K562 (cell line): ENCODE measurements at regions not wholly inside any gene's neighbourhood (a gene's known extent, or its start where the extent isn't known, plus 50 kb on each side); places are given as distances from the start of the nearest gene placed in this dataset.

Experiments
- ATAC-seq: fragments of 200-7000 bp; cut with Tn5 transposase; 3 replicates; pipeline ENCODE4 v1.9.1; 2020; ENCODE audit warnings: moderate library complexity
- BruUV-seq: library from RNA; stranded (reverse); fragments of 400-500 nt; replicated peaks from 2 replicates; lab custom pipeline; 2021; lab: Mats Ljungman, UMichigan
- CTCF ChIA-PET: fragments of 300-600 bp; formaldehyde crosslinking; extraction: SDS; loops from one replicate; lab custom pipeline; 2021; ENCODE audit warnings: low intra/inter-chr PET ratio; lab: Yijun Ruan, JAX
- POLR2A ChIA-PET: fragments of 300-600, 350-650 bp; sonication (Branson Sonifier 250); formaldehyde crosslinking; extraction: SDS; loops from one replicate; lab custom pipeline; 2021; ENCODE audit warnings: antibody characterized with exemption, inconsistent platforms; lab: Yijun Ruan, JAX
- DNase-seq, 4 experiments: peaks; one replicate each; pipeline versions ENCODE4 v3.0.0 to v3.0.0-alpha.2; 2011 to 2018; ENCODE audit warnings: low spot score in 3 of 4, mixed read lengths in 3 of 4; ENCODE audit errors: extremely low read depth in 1 of 4
- FAIRE-seq: peaks from 2 replicates; lab custom pipeline; 2011; peaks lifted over from hg19 to GRCh38; lab: Jason Lieb, UNC
- H2AFZ ChIP-seq: 2 replicates; pipeline ENCODE4 v1.6.0; 2011; ENCODE audit warnings: low read depth, low read length, control low read depth, inconsistent platforms
- H3K27ac ChIP-seq: fragments of 200-600 bp; 3 replicates; pipeline ENCODE4 v1.8.0; 2011; ENCODE audit warnings: low read depth, mild to moderate bottlenecking, control low read depth, inconsistent platforms, low read length, moderate library complexity, mixed read lengths; ENCODE audit errors: extremely low read depth
- H3K27me3 ChIP-seq, 2 experiments: fragments of 300-600 bp in 1 of 2; 2 replicates in 1 of 2; 3 replicates in 1 of 2; pipeline versions ENCODE4 v1.6.0 to v1.8.0; 2011; ENCODE audit warnings: inconsistent platforms in 2 of 2, low read length in 2 of 2, mild to moderate bottlenecking in 1 of 2, mixed read lengths in 1 of 2, moderate library complexity in 1 of 2; ENCODE audit not compliant: control insufficient read depth in 2 of 2, insufficient read depth in 2 of 2
- H3K36me3 ChIP-seq: fragments of 300-600 bp; 3 replicates; pipeline ENCODE4 v1.8.0; 2011; ENCODE audit warnings: mild to moderate bottlenecking, low read length, inconsistent platforms; ENCODE audit not compliant: control insufficient read depth, insufficient read depth
- H3K4me1 ChIP-seq, 2 experiments: fragments of 200-600 bp in 1 of 2; replicated peaks in 1 of 2; 2 replicates in 1 of 2; 3 replicates in 1 of 2; pipeline versions ENCODE4 v1.5.1 to v1.8.0; 2011; ENCODE audit warnings: inconsistent platforms in 2 of 2, low read length in 2 of 2, mild to moderate bottlenecking in 1 of 2, mixed read lengths in 1 of 2, moderate library complexity in 1 of 2; ENCODE audit not compliant: control insufficient read depth in 2 of 2, insufficient read depth in 2 of 2
- H3K4me2 ChIP-seq: 2 replicates; pipeline ENCODE4 v1.6.1; 2011; ENCODE audit warnings: low read length, control low read depth, inconsistent platforms, mixed read lengths; ENCODE audit not compliant: insufficient read depth
- H3K4me3 ChIP-seq: fragments of 200-600 bp; sonication (generic), shearing (Covaris generic); 2 replicates; pipeline ENCODE4 v1.5.1; 2016; ENCODE audit warnings: control low read depth, inconsistent platforms
- H3K79me2 ChIP-seq: fragments of 200-600 bp; 3 replicates; pipeline ENCODE4 v1.8.0; 2011; ENCODE audit warnings: low read length, inconsistent platforms; ENCODE audit not compliant: control insufficient read depth, insufficient read depth
- H3K9ac ChIP-seq, 2 experiments: 2 replicates each; pipeline versions ENCODE4 v1.6.0 to v1.6.1; 2011; ENCODE audit warnings: low read depth in 2 of 2, low read length in 2 of 2, control low read depth in 1 of 2, inconsistent platforms in 1 of 2, mild to moderate bottlenecking in 1 of 2, mixed read lengths in 1 of 2; ENCODE audit not compliant: insufficient read depth in 1 of 2
- H3K9me1 ChIP-seq: one replicate; pipeline ENCODE4 v1.6.0; 2011; ENCODE audit warnings: inconsistent platforms, mild to moderate bottlenecking, low read length, moderate library complexity; ENCODE audit not compliant: control insufficient read depth, insufficient read depth
- H3K9me3 ChIP-seq: replicated peaks from 2 replicates; pipeline ENCODE4 v1.5.1; 2011; ENCODE audit warnings: low read depth, low read length, inconsistent platforms; ENCODE audit not compliant: control insufficient read depth, insufficient read depth
- H4K20me1 ChIP-seq: replicated peaks from 2 replicates; pipeline ENCODE4 v1.6.1; 2011; ENCODE audit warnings: low read length, inconsistent platforms, mixed read lengths; ENCODE audit not compliant: control insufficient read depth, insufficient read depth
- CAMTA2 ChIP-seq: fragments of 250-450 bp; sonication (Bioruptor Pico); conservative IDR thresholded peaks from 2 replicates; pipeline ENCODE4 v1.5.1; 2022
- EGR1 ChIP-seq: fragments of 450-650 bp; conservative IDR thresholded peaks from 2 replicates; pipeline ENCODE4 v1.6.1; 2017; ENCODE audit warnings: mild to moderate bottlenecking
- FOXM1 ChIP-seq, 2 experiments: fragments of 450-650 bp in 1 of 2; sonication (generic) in 1 of 2; formaldehyde crosslinking in 1 of 2; IDR thresholded peaks; 2 replicates each; pipeline versions ENCODE4 v1.6.1 to v1.9.0; 2017 to 2022; ENCODE audit warnings: low read depth in 2 of 2, mild to moderate bottlenecking in 2 of 2, missing genetic modification reagents in 1 of 2, moderate library complexity in 1 of 2
- HDAC3 ChIP-seq: fragments of 450-650 bp; IDR thresholded peaks from 2 replicates; pipeline ENCODE4 v1.6.1; 2018; ENCODE audit warnings: borderline replicate concordance, mild to moderate bottlenecking, moderate library complexity; ENCODE audit not compliant: partially characterized antibody
- HMBOX1 ChIP-seq: sonication (generic); IDR thresholded peaks from 2 replicates; pipeline ENCODE4 v1.6.1; 2016
- HOMEZ ChIP-seq: fragments of 250-450 bp; sonication (Bioruptor Pico); IDR thresholded peaks from 2 replicates; pipeline ENCODE4 v1.4.0; 2020; ENCODE audit warnings: mild to moderate bottlenecking, moderate library complexity
- ILK ChIP-seq: fragments of 450-650 bp; IDR thresholded peaks from 2 replicates; pipeline ENCODE4 v1.6.1; 2016; ENCODE audit warnings: missing genetic modification characterization, low read depth, mild to moderate bottlenecking, missing compliant biosample characterization, moderate library complexity, borderline replicate concordance
- KHSRP ChIP-seq: fragments of 450-650 bp; IDR thresholded peaks from 2 replicates; pipeline ENCODE4 v1.6.1; 2017
- KLF1 ChIP-seq: fragments of 450-650 bp; IDR thresholded peaks from 2 replicates; pipeline ENCODE4 v1.6.1; 2016; ENCODE audit warnings: missing genetic modification characterization, missing compliant biosample characterization
- RBFOX2 ChIP-seq: fragments of 200-400 bp; formaldehyde crosslinking; IDR thresholded peaks from 2 replicates; pipeline ENCODE4 v1.6.1; 2017; ENCODE audit warnings: low read depth, mild to moderate bottlenecking, low read length, moderate library complexity
- RCOR1 ChIP-seq, 2 experiments: IDR thresholded peaks; 2 replicates each; pipeline ENCODE4 v1.6.1; 2012; ENCODE audit warnings: low read depth in 2 of 2, low read length in 2 of 2, borderline replicate concordance in 1 of 2, improper control_type of control experiment in 1 of 2
- SP1 ChIP-seq: sonication (generic); formaldehyde crosslinking; IDR thresholded peaks from 2 replicates; pipeline ENCODE4 v1.8.1; 2022; ENCODE audit warnings: mild to moderate bottlenecking, missing genetic modification reagents
- TAF7 ChIP-seq: fragments of 450-650 bp; IDR thresholded peaks from 2 replicates; pipeline ENCODE4 v1.6.1; 2016; ENCODE audit warnings: missing genetic modification characterization, missing compliant biosample characterization
- TEAD2 ChIP-seq: fragments of 450-650 bp; IDR thresholded peaks from 2 replicates; pipeline ENCODE4 v1.6.1; 2016; ENCODE audit warnings: missing genetic modification characterization, control low read depth, missing compliant biosample characterization
- ZC3H11A ChIP-seq: IDR thresholded peaks from 2 replicates; pipeline ENCODE4 v1.6.1; 2012; ENCODE audit warnings: low read depth, low read length, improper control_type of control experiment
- ZNF121 ChIP-seq: sonication (generic); formaldehyde crosslinking; conservative IDR thresholded peaks from 2 replicates; pipeline ENCODE4 v1.8.0; 2022; ENCODE audit warnings: missing genetic modification reagents
- ZNF146 ChIP-seq: IDR thresholded peaks from one replicate; pipeline ENCODE4 v1.6.1; 2018; ENCODE audit warnings: missing compliant biosample characterization; ENCODE audit not compliant: unreplicated experiment
- WGBS: fragments of 100-300 bp; shearing (Covaris generic); methylation state at CpG from one replicate; pipeline ENCODE4 v1.1.6; 2016; ENCODE audit warnings: low coverage, mixed read lengths; ENCODE audit not compliant: insufficient coverage; ENCODE audit errors: missing lambda C conversion rate; 5-methylcytosine and 5-hydroxymethylcytosine counted together
- in situ Hi-C: fragments of 300-500 bp; cut with MboI; formaldehyde crosslinking; loops from 4 replicates; pipeline ENCODE4 v1.15.0; 2018; ENCODE audit warnings: inconsistent platforms, mixed read lengths
- intact Hi-C: fragments of 100-400 bp; cut with micrococcal nuclease; formaldehyde crosslinking; loops from 2 replicates; pipeline ENCODE4 v1.14.2; 2022

GRCh38 chr16:51881731-51882130 is 665.2 kb downstream of the TOX3 start:
- whole genome bisulfite sequencing = 8% methylated on average over 3 of the region's 3 CpGs
- DNase-seq (no peak), ATAC-seq (no peak), FAIRE-seq (no peak)
- H3K27me3 ChIP-seq = no peaks in the 10 kb centered on the region
- in situ Hi-C loops = no loop called here
- H3K4me2 ChIP-seq = no peak overlapping the region
- H3K36me3 ChIP-seq = no peaks in the 10 kb centered on the region
- H2AFZ ChIP-seq = no peak overlapping the region
- TF ChIP-seq TAF7 (no peak), ILK (tag) (no peak)
- no peak overlapping the region for H3K4me3 ChIP-seq
- H3K9me3 ChIP-seq = no peaks in the 10 kb centered on the region
- H4K20me1 ChIP-seq = no peaks in the 10 kb centered on the region
- no peaks in the 10 kb centered on the region for H3K4me1 ChIP-seq
- intact Hi-C loops = no loop called here
- H3K27ac ChIP-seq = no peak overlapping the region
- H3K9ac ChIP-seq = no peak overlapping the region
- H3K79me2 ChIP-seq = no peaks in the 10 kb centered on the region
- ChIA-PET CTCF (no interaction called here), POLR2A (no interaction called here)
- H3K9me1 ChIP-seq = no peaks in the 10 kb centered on the region
- BruUV-seq = no TSS peak

- Histone ChIP-seq H4K20me1 (no peaks in the 10 kb centered on the region), H2AFZ (no peak overlapping the region), H3K9me3 (no peaks in the 10 kb centered on the region), H3K4me3 (no peak overlapping the region), H3K4me1 (no peaks in the 10 kb centered on the region), H3K27me3 (no peaks in the 10 kb centered on the region), H3K27ac (no peak overlapping the region), H3K9me1 (no peaks in the 10 kb centered on the region), H3K4me2 (no peak overlapping the region), H3K79me2 (no peaks in the 10 kb centered on the region), H3K36me3 (no peaks in the 10 kb centered on the region), H3K9ac (no peak overlapping the region)
- WGBS = 2% methylated on average over 4 of the region's 4 CpGs
- ChIA-PET CTCF (no interaction called here), POLR2A (no interaction called here)
- in situ Hi-C loops = no loop called here
- ATAC-seq = no peak
- DNase-seq = no peak
- no TSS peak for BruUV-seq
- intact Hi-C loops = no loop called here
- FAIRE-seq = no peak
- TF ChIP-seq TEAD2 (tag) = no peak
- no peak for TF ChIP-seq CAMTA2 (CRISPR knock-in tag)
- TF ChIP-seq RCOR1 (IDR thresholded peaks at IDR 0.05; ENCODE audit: borderline replicate concordance in 1 of 2, low read depth in 2 of 2, low read length in 2 of 2) = no peak
- no peak for TF ChIP-seq FOXM1 (IDR thresholded peaks at IDR 0.05; ENCODE audit: low read depth)
- TF ChIP-seq FOXM1 (CRISPR knock-in tag; IDR thresholded peaks at IDR 0.05; ENCODE audit: low read depth) = no peak
- no peak for TF ChIP-seq ZNF146 (CRISPR knock-in tag)
- no peak for TF ChIP-seq ZC3H11A
- no peak for TF ChIP-seq HDAC3
- TF ChIP-seq ZNF121 (CRISPR knock-in tag) = no peak
- no peak for TF ChIP-seq HOMEZ (CRISPR knock-in tag)
- TF ChIP-seq HMBOX1 = no peak
- TF ChIP-seq SP1 (CRISPR knock-in tag) = no peak
- TF ChIP-seq KHSRP = no peak
- no peak for TF ChIP-seq EGR1
- no peak for TF ChIP-seq RBFOX2
- no peak for TF ChIP-seq KLF1 (tag)
These were observed 666.2 kb downstream of the TOX3 start for GRCh38 chr16:51880776-51881175.
